Vagina (tissue), 2 donors: ENCODE measurements at regions not wholly inside any gene's neighbourhood (a gene's known extent, or its start where the extent isn't known, plus 50 kb on each side); places are given as distances from the start of the nearest gene placed in this dataset.

ENCODE experiments used
- DNase-seq, 2 donors: peaks; one replicate each; pipeline ENCODE4 v3.0.0-alpha.2; 2017; ENCODE audit errors: extremely low spot score in 2 of 2
- H3K27ac ChIP-seq: fragments of 200-600 bp; sonication (generic); one replicate; pipeline ENCODE4 v1.5.1; 2019
- H3K27me3 ChIP-seq: fragments of 200-600 bp; sonication (generic); one replicate; pipeline ENCODE4 v1.5.1; 2019
- H3K36me3 ChIP-seq, 2 donors: fragments of 200-600 bp; sonication (generic); one replicate each; pipeline ENCODE4 v1.5.1; 2017 to 2019
- H3K4me1 ChIP-seq: fragments of 200-600 bp; sonication (generic); one replicate; pipeline ENCODE4 v1.5.1; 2019
- H3K4me3 ChIP-seq, 2 donors: fragments of 200-600 bp; sonication (generic); 1 replicate in 1 of 2; 2 replicates in 1 of 2; pipeline ENCODE4 v1.5.1; 2016 to 2019
- H3K9me3 ChIP-seq: fragments of 200-600 bp; sonication (generic); one replicate; pipeline ENCODE4 v1.5.1; 2019
- POLR2A ChIP-seq, 2 donors: fragments of 450-650 bp; IDR thresholded peaks; one replicate each; pipeline ENCODE4 v1.6.1; 2017; ENCODE audit warnings: antibody characterized with exemption in 2 of 2, mild to moderate bottlenecking in 2 of 2, moderate library complexity in 2 of 2
- POLR2AphosphoS5 ChIP-seq, 2 donors: sonication (generic); formaldehyde crosslinking; IDR thresholded peaks; one replicate each; pipeline ENCODE4 v1.9.0; 2017; ENCODE audit warnings: antibody characterized with exemption in 2 of 2, mild to moderate bottlenecking in 2 of 2, low read depth in 1 of 2; ENCODE audit not compliant: insufficient read depth in 1 of 2
- intact Hi-C: fragments of 100-400 bp; cut with DNase I; formaldehyde crosslinking; loops from one replicate; pipeline ENCODE4 v1.15.1; 2023
- TF ChIP-seq, protein P1 (sequence below), 3 experiments: fragments of 450-650 bp in 2 of 3; fragments of 200-600 bp in 1 of 3; sonication (generic) in 1 of 3; IDR thresholded peaks; one replicate each; pipeline ENCODE4 v1.5.1; 2017 to 2019; ENCODE audit warnings: antibody characterized with exemption in 3 of 3, mild to moderate bottlenecking in 2 of 3, moderate library complexity in 2 of 3

GRCh38 chr7:82528577-82529310 lies 85.2 kb upstream of the CACNA2D1 start:
- TF ChIP-seq POLR2A (IDR thresholded peaks at IDR 0.05) (no peak), POLR2AphosphoS5 (IDR thresholded peaks at IDR 0.05; ENCODE audit: insufficient read depth in 1 of 2, low read depth in 1 of 2) (no peak)
- TF ChIP-seq, protein P1, sequence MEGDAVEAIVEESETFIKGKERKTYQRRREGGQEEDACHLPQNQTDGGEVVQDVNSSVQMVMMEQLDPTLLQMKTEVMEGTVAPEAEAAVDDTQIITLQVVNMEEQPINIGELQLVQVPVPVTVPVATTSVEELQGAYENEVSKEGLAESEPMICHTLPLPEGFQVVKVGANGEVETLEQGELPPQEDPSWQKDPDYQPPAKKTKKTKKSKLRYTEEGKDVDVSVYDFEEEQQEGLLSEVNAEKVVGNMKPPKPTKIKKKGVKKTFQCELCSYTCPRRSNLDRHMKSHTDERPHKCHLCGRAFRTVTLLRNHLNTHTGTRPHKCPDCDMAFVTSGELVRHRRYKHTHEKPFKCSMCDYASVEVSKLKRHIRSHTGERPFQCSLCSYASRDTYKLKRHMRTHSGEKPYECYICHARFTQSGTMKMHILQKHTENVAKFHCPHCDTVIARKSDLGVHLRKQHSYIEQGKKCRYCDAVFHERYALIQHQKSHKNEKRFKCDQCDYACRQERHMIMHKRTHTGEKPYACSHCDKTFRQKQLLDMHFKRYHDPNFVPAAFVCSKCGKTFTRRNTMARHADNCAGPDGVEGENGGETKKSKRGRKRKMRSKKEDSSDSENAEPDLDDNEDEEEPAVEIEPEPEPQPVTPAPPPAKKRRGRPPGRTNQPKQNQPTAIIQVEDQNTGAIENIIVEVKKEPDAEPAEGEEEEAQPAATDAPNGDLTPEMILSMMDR (IDR thresholded peaks at IDR 0.05), result no peak
- intact Hi-C loops, result no loop called here
- Histone ChIP-seq H3K27ac (no peak overlapping the region), H3K4me3 (no peak overlapping the region), H3K36me3 (no peaks in the 10 kb centered on the region), H3K4me1 (no peaks in the 10 kb centered on the region), H3K27me3 (no peaks in the 10 kb centered on the region), H3K9me3 (no peaks in the 10 kb centered on the region)
- DNase-seq, result no peak

DNA sequence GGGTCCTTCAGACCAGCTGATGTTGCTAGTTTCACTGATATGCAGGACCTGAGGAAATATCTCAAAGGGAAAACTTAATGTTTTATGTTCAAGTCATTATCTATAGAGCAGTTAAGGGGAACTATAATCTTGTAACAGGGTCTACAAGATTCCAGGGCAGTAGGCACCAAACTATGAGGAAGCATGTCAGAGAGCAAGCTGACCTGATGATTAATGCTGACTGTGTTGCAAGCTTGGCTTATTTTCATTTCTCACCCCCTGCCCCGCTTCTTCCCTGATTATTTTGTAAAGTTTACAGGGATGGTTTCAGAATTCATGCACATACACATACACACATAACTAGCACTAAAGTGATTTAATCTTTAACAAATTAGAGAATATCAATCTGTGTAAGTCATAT lies 84.3 kb upstream of the CACNA2D1 start:
- intact Hi-C loops, result no loop called here
- Histone ChIP-seq H3K4me1 (no peaks in the 10 kb centered on the region), H3K36me3 (no peaks in the 10 kb centered on the region), H3K27me3 (no peaks in the 10 kb centered on the region), H3K9me3 (no peaks in the 10 kb centered on the region), H3K4me3 (no peak overlapping the region), H3K27ac (no peak overlapping the region)
- TF ChIP-seq, protein P1 (IDR thresholded peaks at IDR 0.05), result no peak
- no peak for TF ChIP-seq POLR2A (IDR thresholded peaks at IDR 0.05)
- TF ChIP-seq POLR2AphosphoS5 (IDR thresholded peaks at IDR 0.05; ENCODE audit: insufficient read depth in 1 of 2, low read depth in 1 of 2), result no peak
- no peak for DNase-seq

DNA sequence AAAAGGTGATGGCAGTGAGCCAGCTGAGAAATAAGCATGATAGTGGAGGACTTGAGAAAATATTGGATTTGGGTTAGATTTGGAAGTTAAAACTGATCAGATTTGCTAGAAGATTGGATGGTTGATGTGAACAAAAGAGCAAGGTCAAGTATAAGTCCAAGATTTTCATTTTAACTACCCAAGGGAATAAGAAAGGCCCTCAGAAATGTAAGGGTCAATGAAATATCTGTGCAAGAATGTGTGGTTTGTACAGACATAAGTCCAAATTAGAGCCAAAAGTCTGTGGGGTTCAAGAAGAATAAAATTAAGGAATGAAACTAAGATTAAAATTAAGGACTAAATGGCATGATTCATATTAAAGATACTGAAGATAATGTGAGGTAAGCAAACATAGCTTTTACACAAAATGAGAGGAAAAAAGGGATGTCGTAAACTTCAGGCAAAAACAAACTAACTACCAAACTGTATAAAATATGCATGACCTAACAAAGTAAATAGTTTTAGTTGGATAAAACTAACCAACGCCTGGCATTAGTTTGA lies 78.4 kb upstream of the CACNA2D1 start:
- TF ChIP-seq POLR2A (IDR thresholded peaks at IDR 0.05) (no peak), POLR2AphosphoS5 (IDR thresholded peaks at IDR 0.05; ENCODE audit: insufficient read depth in 1 of 2, low read depth in 1 of 2) (no peak)
- TF ChIP-seq, protein P1 (IDR thresholded peaks at IDR 0.05), result no peak

GRCh38 chr7:82517050-82517449 lies 73.5 kb upstream of the CACNA2D1 start:
- Histone ChIP-seq H3K27ac (no peak overlapping the region), H3K4me3 (no peak overlapping the region), H3K9me3 (no peaks in the 10 kb centered on the region), H3K27me3 (no peaks in the 10 kb centered on the region), H3K36me3 (no peaks in the 10 kb centered on the region), H3K4me1 (no peaks in the 10 kb centered on the region)
- no peak for DNase-seq
- intact Hi-C loops, result no loop called here
- no peak for TF ChIP-seq POLR2A (IDR thresholded peaks at IDR 0.05)
- TF ChIP-seq, protein P1 (IDR thresholded peaks at IDR 0.05), result no peak
- no peak for TF ChIP-seq POLR2AphosphoS5 (IDR thresholded peaks at IDR 0.05; ENCODE audit: insufficient read depth in 1 of 2, low read depth in 1 of 2)

More for the DNA sequence above, 78.4 kb upstream of the CACNA2D1 start:
- Histone ChIP-seq H3K4me3 (no peak overlapping the region), H3K9me3 (no peaks in the 10 kb centered on the region), H3K4me1 (no peaks in the 10 kb centered on the region), H3K36me3 (no peaks in the 10 kb centered on the region), H3K27me3 (no peaks in the 10 kb centered on the region), H3K27ac (no peak overlapping the region)
- no peak for DNase-seq
- intact Hi-C loops, result no loop called here

GRCh38 chr7:82511542-82511941 lies 68.0 kb upstream of the CACNA2D1 start:
- no peaks in the 10 kb centered on the region for H3K27me3 ChIP-seq
- TF ChIP-seq POLR2A (IDR thresholded peaks at IDR 0.05) (no peak), POLR2AphosphoS5 (IDR thresholded peaks at IDR 0.05; ENCODE audit: insufficient read depth in 1 of 2, low read depth in 1 of 2) (no peak)
- TF ChIP-seq, protein P1 (IDR thresholded peaks at IDR 0.05), result no peak
- intact Hi-C loops, result no loop called here
- H3K4me1 ChIP-seq, result peaks cover 10% of the 10 kb centered on the region
- H3K27ac ChIP-seq, result no peak overlapping the region
- H3K9me3 ChIP-seq, result no peaks in the 10 kb centered on the region
- no peaks in the 10 kb centered on the region for H3K36me3 ChIP-seq
- no peak for DNase-seq
- no peak overlapping the region for H3K4me3 ChIP-seq
